ENCODE measurements at regions not wholly inside any gene's neighbourhood (a gene's known extent, or its start where the extent isn't known, plus 50 kb on each side); places are given as distances from the start of the nearest gene placed in this dataset.
"Not testable (repeated sequence)": the region's sequence is repeated elsewhere in the genome, so short reads cannot be mapped to it uniquely, and the experiment has no call there.

GRCh38 chr3:192968901-192969300 lies 51.2 kb upstream of the MB21D2 start:
- not testable (repeated sequence) for H3K27ac ChIP-seq

GRCh38 chr3:192980632-192981031 lies 63.0 kb upstream of the MB21D2 start:
- no peak for TF ChIP-seq CTCF (conservative IDR thresholded peaks at IDR 0.05)
- no peak overlapping the region for H3K27ac ChIP-seq

GRCh38 chr3:192986379-192986778 lies 68.7 kb upstream of the MB21D2 start:
- no peak overlapping the region for H3K27ac ChIP-seq
- TF ChIP-seq CTCF (conservative IDR thresholded peaks at IDR 0.05) = no peak

- H3K27ac ChIP-seq = no peak overlapping the region
- no peak for TF ChIP-seq CTCF (conservative IDR thresholded peaks at IDR 0.05)
These were observed 73.7 kb upstream of the MB21D2 start for GRCh38 chr3:192991356-192991755.

GRCh38 chr3:192992361-192992760 lies 74.7 kb upstream of the MB21D2 start:
- no peak overlapping the region for H3K27ac ChIP-seq
- no peak for TF ChIP-seq CTCF (conservative IDR thresholded peaks at IDR 0.05)

- no peak overlapping the region for H3K27ac ChIP-seq
- TF ChIP-seq CTCF (conservative IDR thresholded peaks at IDR 0.05) = no peak
These were observed 75.8 kb upstream of the MB21D2 start for GRCh38 chr3:192993411-192993810.

- not testable (repeated sequence) for H3K27ac ChIP-seq
These were observed 83.5 kb upstream of the MB21D2 start for GRCh38 chr3:193001113-193001512.

GRCh38 chr3:193003624-193004023 lies 86.0 kb upstream of the MB21D2 start:
- H3K27ac ChIP-seq = not testable (repeated sequence)

- TF ChIP-seq CTCF (conservative IDR thresholded peaks at IDR 0.05) = no peak
- H3K27ac ChIP-seq = no peak overlapping the region
These were observed 91.0 kb upstream of the MB21D2 start for GRCh38 chr3:193008654-193009053.
